GM12875 (cell line): ENCODE measurements at regions not wholly inside any gene's neighbourhood (a gene's known extent, or its start where the extent isn't known, plus 50 kb on each side); places are given as distances from the start of the nearest gene placed in this dataset.

ENCODE experiments used
- H3K4me3 ChIP-seq: one replicate; pipeline ENCODE4 v1.5.1; 2011; ENCODE audit warnings: low read depth, low read length, control low read depth
- TF ChIP-seq, protein P1 (sequence below): IDR thresholded peaks from 2 replicates; pipeline ENCODE4 v1.5.1; 2011; ENCODE audit warnings: low read depth, mild to moderate bottlenecking, control low read depth, inconsistent platforms, low read length, moderate library complexity, borderline replicate concordance; ENCODE audit not compliant: insufficient read depth

DNA sequence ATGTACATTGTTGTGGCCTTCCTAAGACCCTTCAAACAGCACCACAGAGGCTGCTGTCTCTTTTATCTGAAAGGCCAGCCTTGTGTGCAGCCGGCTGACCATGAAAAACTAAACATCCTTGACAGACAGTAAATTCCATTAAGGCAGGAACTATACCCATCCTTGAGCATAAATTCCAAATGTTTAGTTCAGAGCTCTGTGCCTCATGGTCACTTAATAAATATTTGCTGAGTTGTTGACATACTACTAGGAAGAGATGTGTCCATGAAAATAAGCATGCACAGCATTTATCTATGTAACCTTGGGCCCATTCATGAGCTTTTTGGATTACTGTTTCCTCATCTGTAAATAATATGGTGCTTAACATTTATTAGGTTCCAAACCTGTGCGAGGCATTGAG, 424.8 kb downstream of the HRH4 start:
- TF ChIP-seq, protein P1, sequence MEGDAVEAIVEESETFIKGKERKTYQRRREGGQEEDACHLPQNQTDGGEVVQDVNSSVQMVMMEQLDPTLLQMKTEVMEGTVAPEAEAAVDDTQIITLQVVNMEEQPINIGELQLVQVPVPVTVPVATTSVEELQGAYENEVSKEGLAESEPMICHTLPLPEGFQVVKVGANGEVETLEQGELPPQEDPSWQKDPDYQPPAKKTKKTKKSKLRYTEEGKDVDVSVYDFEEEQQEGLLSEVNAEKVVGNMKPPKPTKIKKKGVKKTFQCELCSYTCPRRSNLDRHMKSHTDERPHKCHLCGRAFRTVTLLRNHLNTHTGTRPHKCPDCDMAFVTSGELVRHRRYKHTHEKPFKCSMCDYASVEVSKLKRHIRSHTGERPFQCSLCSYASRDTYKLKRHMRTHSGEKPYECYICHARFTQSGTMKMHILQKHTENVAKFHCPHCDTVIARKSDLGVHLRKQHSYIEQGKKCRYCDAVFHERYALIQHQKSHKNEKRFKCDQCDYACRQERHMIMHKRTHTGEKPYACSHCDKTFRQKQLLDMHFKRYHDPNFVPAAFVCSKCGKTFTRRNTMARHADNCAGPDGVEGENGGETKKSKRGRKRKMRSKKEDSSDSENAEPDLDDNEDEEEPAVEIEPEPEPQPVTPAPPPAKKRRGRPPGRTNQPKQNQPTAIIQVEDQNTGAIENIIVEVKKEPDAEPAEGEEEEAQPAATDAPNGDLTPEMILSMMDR = no peak
- no peak overlapping the region for H3K4me3 ChIP-seq

DNA sequence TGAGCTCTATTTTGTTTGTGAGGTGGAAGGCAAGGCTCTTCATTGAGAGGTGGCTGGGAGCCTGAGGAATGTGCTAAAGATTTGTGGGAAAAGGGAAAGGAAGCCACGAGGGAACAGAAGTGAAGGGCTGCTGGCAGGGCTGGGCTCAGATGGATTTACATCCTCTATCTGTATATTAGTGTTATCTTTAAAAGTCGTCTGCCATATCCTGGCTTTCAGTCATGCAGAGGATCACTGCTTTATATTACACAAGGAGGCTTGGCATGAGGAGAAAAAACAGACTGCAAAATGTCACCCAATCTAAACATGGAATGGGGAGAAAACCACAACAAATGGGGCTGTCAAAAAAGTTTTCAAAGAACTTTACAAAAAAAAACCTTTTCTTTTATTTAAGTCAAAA, 434.4 kb downstream of the HRH4 start:
- H3K4me3 ChIP-seq = no peak overlapping the region
- TF ChIP-seq, protein P1 = no peak

DNA sequence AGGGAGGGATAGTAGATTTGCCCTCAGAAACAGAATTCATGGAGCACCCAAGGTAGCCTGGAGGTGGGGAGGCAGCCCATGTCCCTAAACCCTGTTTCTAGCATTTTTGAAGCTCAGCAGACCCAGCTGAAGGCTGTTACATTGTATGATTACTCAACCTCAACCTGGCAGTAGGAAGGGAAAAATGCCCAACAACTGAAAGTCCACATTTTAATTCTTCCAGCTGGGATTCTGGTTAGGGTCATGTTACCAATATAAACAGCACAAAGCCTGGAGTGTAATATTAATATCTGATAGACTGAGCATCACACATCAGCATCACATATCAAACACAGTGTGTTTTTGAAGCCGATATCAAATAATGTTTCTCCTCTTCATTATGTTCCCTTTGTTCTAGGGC, 437.0 kb downstream of the HRH4 start:
- H3K4me3 ChIP-seq = no peak overlapping the region
- TF ChIP-seq, protein P1 = no peak

DNA sequence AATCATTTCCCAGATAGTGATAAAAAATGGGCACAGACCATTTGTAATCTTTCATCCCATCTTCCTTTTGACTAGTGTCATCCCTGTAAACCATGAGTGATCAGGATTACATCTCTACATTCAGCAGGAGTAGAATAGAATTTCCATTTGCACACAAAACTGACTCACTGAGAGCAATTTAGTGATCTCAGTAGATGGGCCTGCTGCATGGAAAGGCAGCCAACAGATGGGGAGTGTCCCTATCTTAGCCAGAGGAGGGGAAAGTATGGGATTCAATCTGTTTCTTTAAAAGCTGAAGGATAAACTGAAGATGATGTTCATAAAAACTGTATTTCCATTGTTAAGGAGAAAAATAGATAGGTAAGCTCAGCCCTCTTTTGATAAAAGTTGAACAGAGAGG, 441.7 kb downstream of the ZNF521 start:
- H3K4me3 ChIP-seq = no peak overlapping the region
- TF ChIP-seq, protein P1 = no peak

DNA sequence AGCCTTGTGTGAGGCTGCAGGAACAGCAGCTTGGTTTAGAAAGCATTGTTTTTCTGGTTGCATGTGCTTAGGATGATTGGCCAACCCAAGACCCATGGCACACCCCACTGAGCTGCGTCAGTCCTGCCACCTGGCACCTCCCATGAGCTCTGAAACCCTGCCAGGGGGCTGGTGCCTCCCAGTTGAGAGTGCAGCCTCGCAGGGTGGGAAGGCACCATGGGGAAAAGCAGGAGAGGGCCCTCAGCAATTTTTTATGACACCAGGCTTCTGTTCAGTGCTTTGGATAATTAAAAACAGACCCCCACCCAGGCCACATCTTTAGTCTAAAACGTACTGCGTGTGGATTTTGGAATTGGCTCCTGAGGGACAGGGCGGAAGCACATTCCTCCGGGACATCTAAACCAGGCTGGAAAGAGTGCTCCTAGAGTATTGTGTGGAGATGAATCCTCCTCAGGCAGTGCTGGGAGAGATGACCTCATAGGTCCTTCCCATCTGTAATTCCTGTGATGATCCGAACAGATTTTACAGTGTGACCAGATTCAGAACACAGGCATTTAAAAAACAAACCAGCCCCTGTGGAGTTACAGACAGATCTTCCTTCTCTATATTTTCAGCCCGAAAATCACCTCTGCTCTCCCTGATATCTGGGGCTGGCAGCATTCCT, 438.3 kb downstream of the ZNF521 start:
- TF ChIP-seq, protein P1 = no peak
- no peak overlapping the region for H3K4me3 ChIP-seq

DNA sequence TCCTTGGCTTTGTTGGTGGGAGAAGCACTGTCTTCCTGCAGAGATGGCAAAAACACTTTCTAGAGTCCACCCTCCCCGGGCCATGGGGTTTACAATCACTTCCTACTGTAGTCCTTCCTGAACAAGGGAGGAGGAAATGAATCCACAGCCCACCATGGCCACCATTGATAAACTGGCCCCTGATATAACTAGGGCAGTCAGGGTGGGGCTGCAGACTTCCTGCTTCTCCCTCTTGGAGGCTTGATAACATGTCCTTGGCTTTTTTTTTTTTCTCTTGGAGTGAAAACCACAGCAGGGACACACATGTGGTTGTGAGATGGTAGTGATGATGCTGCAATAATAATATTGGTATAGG, 437.8 kb downstream of the ZNF521 start:
- H3K4me3 ChIP-seq = no peak overlapping the region
- TF ChIP-seq, protein P1 = no peak

DNA sequence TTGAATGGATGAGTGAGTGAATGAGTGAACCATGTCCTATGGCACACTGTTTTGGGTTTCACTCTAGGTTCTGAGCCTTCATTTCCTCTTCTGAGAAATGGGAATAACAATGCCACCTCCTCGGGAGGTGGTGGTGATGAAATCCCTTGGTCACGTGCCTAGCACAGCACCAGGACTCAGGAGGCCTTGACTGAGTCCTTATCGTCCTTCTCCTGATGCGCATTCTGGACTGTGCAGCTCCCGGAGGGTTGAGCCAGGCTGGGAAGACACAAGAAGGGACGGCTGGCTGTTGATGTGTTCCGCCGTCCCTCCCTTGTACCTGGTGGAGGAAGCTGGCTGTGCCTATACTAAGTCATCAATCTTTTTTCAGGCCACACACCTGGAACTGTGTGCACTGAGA, 437.3 kb downstream of the ZNF521 start:
- TF ChIP-seq, protein P1 = no peak

More for the DNA sequence above, 437.3 kb downstream of the ZNF521 start:
- H3K4me3 ChIP-seq = no peak overlapping the region
